Neuron (in vitro differentiated cells): ENCODE measurements at regions not wholly inside any gene's neighbourhood (a gene's known extent, or its start where the extent isn't known, plus 50 kb on each side); places are given as distances from the start of the nearest gene placed in this dataset.

Source experiments
- H2AFZ ChIP-seq: one replicate; pipeline ENCODE4 v1.6.1; 2013; ENCODE audit warnings: low read depth, mild to moderate bottlenecking, inconsistent platforms, low read length, moderate library complexity
- H3K27me3 ChIP-seq: one replicate; pipeline ENCODE4 v1.6.1; 2013; ENCODE audit warnings: low read length; ENCODE audit not compliant: insufficient read depth
- H3K36me3 ChIP-seq: one replicate; pipeline ENCODE4 v1.6.1; 2013; ENCODE audit warnings: low read length; ENCODE audit not compliant: insufficient read depth
- H3K4me1 ChIP-seq: one replicate; pipeline ENCODE4 v1.6.1; 2013; ENCODE audit warnings: low read length; ENCODE audit not compliant: insufficient read depth
- H3K4me3 ChIP-seq: 2 replicates; pipeline ENCODE4 v1.5.1; 2013; ENCODE audit warnings: mild to moderate bottlenecking, low read length, moderate library complexity
- H3K9me3 ChIP-seq: one replicate; pipeline ENCODE4 v1.6.1; 2013; ENCODE audit warnings: low read length

- Histone ChIP-seq H3K4me3 (no peak overlapping the region), H3K27me3 (peaks cover 14% of the 10 kb centered on the region), H3K4me1 (no peaks in the 10 kb centered on the region), H3K9me3 (no peaks in the 10 kb centered on the region), H2AFZ (no peak overlapping the region), H3K36me3 (no peaks in the 10 kb centered on the region)
Observed at GRCh38 chr20:56868746-56869145, 239.6 kb downstream of the TFAP2C start.

- Histone ChIP-seq H3K9me3 (no peaks in the 10 kb centered on the region), H3K4me3 (no peak overlapping the region), H3K36me3 (no peaks in the 10 kb centered on the region), H3K27me3 (peaks cover 5% of the 10 kb centered on the region), H3K4me1 (no peaks in the 10 kb centered on the region), H2AFZ (no peak overlapping the region)
Observed at GRCh38 chr20:56870271-56870670, 241.2 kb downstream of the TFAP2C start.

GRCh38 chr20:56871691-56872090 is 242.6 kb downstream of the TFAP2C start:
- Histone ChIP-seq H3K4me1 (no peaks in the 10 kb centered on the region), H3K4me3 (no peak overlapping the region), H3K9me3 (no peaks in the 10 kb centered on the region), H2AFZ (no peak overlapping the region), H3K36me3 (no peaks in the 10 kb centered on the region), H3K27me3 (peaks cover 4% of the 10 kb centered on the region)

- Histone ChIP-seq H3K4me3 (no peak overlapping the region), H3K4me1 (no peaks in the 10 kb centered on the region), H2AFZ (no peak overlapping the region), H3K27me3 (no peaks in the 10 kb centered on the region), H3K36me3 (no peaks in the 10 kb centered on the region), H3K9me3 (no peaks in the 10 kb centered on the region)
Observed at GRCh38 chr20:56872620-56873458, 243.7 kb downstream of the TFAP2C start.

GRCh38 chr20:56873836-56874235 is 244.7 kb downstream of the TFAP2C start:
- Histone ChIP-seq H3K4me3 (no peak overlapping the region), H3K27me3 (no peaks in the 10 kb centered on the region), H2AFZ (no peak overlapping the region), H3K9me3 (no peaks in the 10 kb centered on the region), H3K36me3 (no peaks in the 10 kb centered on the region), H3K4me1 (no peaks in the 10 kb centered on the region)

- Histone ChIP-seq H3K9me3 (no peaks in the 10 kb centered on the region), H3K36me3 (no peaks in the 10 kb centered on the region), H2AFZ (no peak overlapping the region), H3K27me3 (no peaks in the 10 kb centered on the region), H3K4me3 (no peak overlapping the region), H3K4me1 (no peaks in the 10 kb centered on the region)
Observed at GRCh38 chr20:56875052-56875659, 246.1 kb downstream of the TFAP2C start.

GRCh38 chr20:56875803-56876202 is 246.7 kb downstream of the TFAP2C start:
- Histone ChIP-seq H3K27me3 (no peaks in the 10 kb centered on the region), H3K36me3 (no peaks in the 10 kb centered on the region), H2AFZ (no peak overlapping the region), H3K4me3 (no peak overlapping the region), H3K4me1 (no peaks in the 10 kb centered on the region), H3K9me3 (no peaks in the 10 kb centered on the region)

- H3K4me3 ChIP-seq = no peak overlapping the region
- H3K36me3 ChIP-seq = no peaks in the 10 kb centered on the region
- H3K4me1 ChIP-seq = no peaks in the 10 kb centered on the region
- H2AFZ ChIP-seq = no peak overlapping the region
- no peaks in the 10 kb centered on the region for H3K9me3 ChIP-seq
- peaks cover 2% of the 10 kb centered on the region for H3K27me3 ChIP-seq
Observed at GRCh38 chr20:56885521-56885920, 256.4 kb downstream of the TFAP2C start.

GRCh38 chr20:56890011-56890410 is 260.9 kb downstream of the TFAP2C start:
- H3K27me3 ChIP-seq = peaks cover 4% of the 10 kb centered on the region
- no peaks in the 10 kb centered on the region for H3K9me3 ChIP-seq
- H2AFZ ChIP-seq = no peak overlapping the region
- no peaks in the 10 kb centered on the region for H3K4me1 ChIP-seq
- H3K36me3 ChIP-seq = no peaks in the 10 kb centered on the region
- H3K4me3 ChIP-seq = no peak overlapping the region

- Histone ChIP-seq H3K9me3 (no peaks in the 10 kb centered on the region), H3K27me3 (peaks cover 8% of the 10 kb centered on the region), H3K4me1 (no peaks in the 10 kb centered on the region), H2AFZ (no peak overlapping the region), H3K4me3 (no peak overlapping the region), H3K36me3 (no peaks in the 10 kb centered on the region)
Observed at GRCh38 chr20:56893226-56893917, 264.3 kb downstream of the TFAP2C start.

- no peak overlapping the region for H3K4me3 ChIP-seq
- no peaks in the 10 kb centered on the region for H3K9me3 ChIP-seq
- peaks cover 10% of the 10 kb centered on the region for H3K27me3 ChIP-seq
- no peak overlapping the region for H2AFZ ChIP-seq
- H3K4me1 ChIP-seq = no peaks in the 10 kb centered on the region
- no peaks in the 10 kb centered on the region for H3K36me3 ChIP-seq
Observed at GRCh38 chr20:56896447-56896846, 267.3 kb downstream of the TFAP2C start.

- Histone ChIP-seq H3K36me3 (no peaks in the 10 kb centered on the region), H3K9me3 (no peaks in the 10 kb centered on the region), H3K4me1 (no peaks in the 10 kb centered on the region), H2AFZ (no peak overlapping the region), H3K27me3 (peaks cover 10% of the 10 kb centered on the region), H3K4me3 (no peak overlapping the region)
Observed at GRCh38 chr20:56897318-56897957, 268.3 kb downstream of the TFAP2C start.

GRCh38 chr20:56897958-56898349 is 268.8 kb downstream of the TFAP2C start:
- Histone ChIP-seq H3K4me3 (no peak overlapping the region), H3K36me3 (no peaks in the 10 kb centered on the region), H3K9me3 (no peaks in the 10 kb centered on the region), H3K4me1 (no peaks in the 10 kb centered on the region), H3K27me3 (peaks cover 10% of the 10 kb centered on the region), H2AFZ (no peak overlapping the region)
